WTC11 (cell line): ENCODE measurements at regions not wholly inside any gene's neighbourhood (a gene's known extent, or its start where the extent isn't known, plus 50 kb on each side); places are given as distances from the start of the nearest gene placed in this dataset.

Source experiments
- ATAC-seq: fragments of 200-7000 bp; cut with Tn5 transposase; 2 replicates; pipeline ENCODE4 v1.10.0; 2021; ENCODE audit warnings: mild to moderate bottlenecking, moderate library complexity
- CTCF ChIA-PET: fragments of 300-600 bp; sonication (Branson Sonifier 250); formaldehyde crosslinking; loops from one replicate; lab custom pipeline; 2021; ENCODE audit warnings: antibody characterized with exemption; lab: Charles Lee
- POLR2A ChIA-PET: fragments of 350-600 bp; sonication (Branson Sonifier 250); formaldehyde crosslinking; loops from one replicate; lab custom pipeline; 2021; ENCODE audit warnings: antibody characterized with exemption; lab: Charles Lee
- DNase-seq: peaks from one replicate; pipeline ENCODE4 v3.0.0; 2021; ENCODE audit warnings: low spot score
- H3K27ac Mint-ChIP-seq: 2 replicates; pipeline ENCODE4 v1.8.0; 2021; ENCODE audit warnings: mixed read lengths
- H3K27me3 Mint-ChIP-seq: 2 replicates; pipeline ENCODE4 v1.8.0; 2021; ENCODE audit warnings: low read depth, mild to moderate bottlenecking, moderate library complexity, mixed read lengths
- H3K36me3 Mint-ChIP-seq: 2 replicates; pipeline ENCODE4 v1.8.0; 2021; ENCODE audit warnings: mixed read lengths
- H3K4me1 Mint-ChIP-seq: 2 replicates; pipeline ENCODE4 v1.8.0; 2022; ENCODE audit warnings: mixed read lengths
- H3K4me3 Mint-ChIP-seq: 2 replicates; pipeline ENCODE4 v1.8.0; 2021; ENCODE audit warnings: mild to moderate bottlenecking, moderate library complexity, mixed read lengths
- H3K9me3 Mint-ChIP-seq: 2 replicates; pipeline ENCODE4 v1.8.0; 2021; ENCODE audit warnings: mixed read lengths
- ARID4B ChIP-seq: sonication (generic); formaldehyde crosslinking; IDR thresholded peaks from 2 replicates; pipeline ENCODE4 v1.8.0; 2023; ENCODE audit warnings: missing genetic modification reagents, mild to moderate bottlenecking, borderline replicate concordance
- CREM ChIP-seq: sonication (generic); formaldehyde crosslinking; IDR thresholded peaks from 2 replicates; pipeline ENCODE4 v1.8.1; 2022; ENCODE audit warnings: mild to moderate bottlenecking, missing genetic modification reagents, moderate library complexity
- E2F4 ChIP-seq: sonication (generic); formaldehyde crosslinking; IDR thresholded peaks from 2 replicates; pipeline ENCODE4 v1.8.1; 2022; ENCODE audit warnings: low read depth, mild to moderate bottlenecking, moderate library complexity, missing genetic modification reagents, borderline replicate concordance
- EMX1 ChIP-seq: fragments of 250-450 bp; sonication (Bioruptor Pico); IDR thresholded peaks from 2 replicates; pipeline ENCODE4 v1.8.0; 2021; ENCODE audit warnings: mild to moderate bottlenecking
- FOXK1 ChIP-seq: sonication (generic); formaldehyde crosslinking; IDR thresholded peaks from 2 replicates; pipeline ENCODE4 v1.8.0; 2022; ENCODE audit warnings: mild to moderate bottlenecking, moderate library complexity, missing genetic modification reagents
- GTF2I ChIP-seq: fragments of 250-450 bp; sonication (Bioruptor Pico); conservative IDR thresholded peaks from 2 replicates; pipeline ENCODE4 v1.4.0; 2021; ENCODE audit warnings: mild to moderate bottlenecking
- HMGA2 ChIP-seq: fragments of 250-450 bp; sonication (Bioruptor Pico); IDR thresholded peaks from 2 replicates; pipeline ENCODE4 v1.4.0; 2021; ENCODE audit warnings: mild to moderate bottlenecking, moderate library complexity
- NFE2L1 ChIP-seq: sonication (generic); formaldehyde crosslinking; IDR thresholded peaks from 2 replicates; pipeline ENCODE4 v1.8.1; 2023; ENCODE audit warnings: missing genetic modification reagents
- NR1H2 ChIP-seq: sonication (generic); formaldehyde crosslinking; IDR thresholded peaks from 2 replicates; pipeline ENCODE4 v1.9.0; 2021; ENCODE audit warnings: mild to moderate bottlenecking, moderate library complexity, missing genetic modification reagents
- RORB ChIP-seq: fragments of 250-450 bp; sonication (Bioruptor Pico); IDR thresholded peaks from 2 replicates; pipeline ENCODE4 v1.9.0; 2021; ENCODE audit warnings: mild to moderate bottlenecking
- SOX15 ChIP-seq: fragments of 250-450 bp; sonication (Bioruptor Pico); IDR thresholded peaks from 2 replicates; pipeline ENCODE4 v1.9.0; 2021; ENCODE audit warnings: mild to moderate bottlenecking
- SP1 ChIP-seq: sonication (generic); formaldehyde crosslinking; conservative IDR thresholded peaks from 2 replicates; pipeline ENCODE4 v1.8.1; 2022; ENCODE audit warnings: missing genetic modification reagents
- ZBTB43 ChIP-seq: sonication (generic); formaldehyde crosslinking; IDR thresholded peaks from 2 replicates; pipeline ENCODE4 v1.8.1; 2023; ENCODE audit warnings: mild to moderate bottlenecking, missing genetic modification reagents
- ZNF138 ChIP-seq: sonication (generic); formaldehyde crosslinking; conservative IDR thresholded peaks from 2 replicates; pipeline ENCODE4 v1.8.1; 2022; ENCODE audit warnings: mild to moderate bottlenecking, moderate library complexity, missing genetic modification reagents
- ZNF263 ChIP-seq: sonication (generic); formaldehyde crosslinking; IDR thresholded peaks from 2 replicates; pipeline ENCODE4 v1.8.1; 2022; ENCODE audit warnings: low read depth, mild to moderate bottlenecking, moderate library complexity, missing genetic modification reagents
- ZNF317 ChIP-seq: sonication (generic); formaldehyde crosslinking; IDR thresholded peaks from 2 replicates; pipeline ENCODE4 v1.8.1; 2023; ENCODE audit warnings: low read depth, mild to moderate bottlenecking, moderate library complexity, missing genetic modification reagents, borderline replicate concordance
- TF ChIP-seq, protein P1 (sequence below): sonication (generic); formaldehyde crosslinking; IDR thresholded peaks from 2 replicates; pipeline ENCODE4 v1.8.1; 2022; ENCODE audit warnings: low read depth, missing genetic modification reagents, borderline replicate concordance
- TF ChIP-seq, protein P2 (sequence below): sonication (generic); formaldehyde crosslinking; IDR thresholded peaks from 2 replicates; pipeline ENCODE4 v1.8.0; 2022; ENCODE audit warnings: mild to moderate bottlenecking, missing genetic modification reagents
- TF ChIP-seq, protein P3 (sequence below): sonication (generic); formaldehyde crosslinking; IDR thresholded peaks from 2 replicates; pipeline ENCODE4 v1.8.0; 2023; ENCODE audit warnings: missing genetic modification reagents
- TF ChIP-seq, protein P4 (sequence below): sonication (generic); formaldehyde crosslinking; IDR thresholded peaks from 2 replicates; pipeline ENCODE4 v1.8.0; 2022; ENCODE audit warnings: missing genetic modification reagents

- no peak overlapping the region for H3K27ac Mint-ChIP-seq
- DNase-seq (no peak), ATAC-seq (no peak)
- H3K36me3 Mint-ChIP-seq, result no peaks in the 10 kb centered on the region
- no peaks in the 10 kb centered on the region for H3K4me1 Mint-ChIP-seq
- ChIA-PET POLR2A (no interaction called here), CTCF (interaction anchor here (0.9 kb wide), 1 partner anchor 121 kb away, joined by 3 read pairs; no protein-coding TSS in a partner anchor)
- H3K27me3 Mint-ChIP-seq, result peaks cover 12% of the 10 kb centered on the region
- H3K9me3 Mint-ChIP-seq, result no peaks in the 10 kb centered on the region
- TF ChIP-seq, protein P1, sequence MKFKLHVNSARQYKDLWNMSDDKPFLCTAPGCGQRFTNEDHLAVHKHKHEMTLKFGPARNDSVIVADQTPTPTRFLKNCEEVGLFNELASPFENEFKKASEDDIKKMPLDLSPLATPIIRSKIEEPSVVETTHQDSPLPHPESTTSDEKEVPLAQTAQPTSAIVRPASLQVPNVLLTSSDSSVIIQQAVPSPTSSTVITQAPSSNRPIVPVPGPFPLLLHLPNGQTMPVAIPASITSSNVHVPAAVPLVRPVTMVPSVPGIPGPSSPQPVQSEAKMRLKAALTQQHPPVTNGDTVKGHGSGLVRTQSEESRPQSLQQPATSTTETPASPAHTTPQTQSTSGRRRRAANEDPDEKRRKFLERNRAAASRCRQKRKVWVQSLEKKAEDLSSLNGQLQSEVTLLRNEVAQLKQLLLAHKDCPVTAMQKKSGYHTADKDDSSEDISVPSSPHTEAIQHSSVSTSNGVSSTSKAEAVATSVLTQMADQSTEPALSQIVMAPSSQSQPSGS (CRISPR knock-in tag), result no peak
- TF ChIP-seq, protein P2, sequence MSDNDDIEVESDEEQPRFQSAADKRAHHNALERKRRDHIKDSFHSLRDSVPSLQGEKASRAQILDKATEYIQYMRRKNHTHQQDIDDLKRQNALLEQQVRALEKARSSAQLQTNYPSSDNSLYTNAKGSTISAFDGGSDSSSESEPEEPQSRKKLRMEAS (CRISPR knock-in tag), result no peak
- no peak for TF ChIP-seq ZBTB43
- TF ChIP-seq CREM, result no peak
- no peak for TF ChIP-seq ZNF263 (CRISPR knock-in tag)
- no peak for TF ChIP-seq E2F4
- no peak for TF ChIP-seq NR1H2
- no peak for TF ChIP-seq RORB (CRISPR knock-in tag)
- TF ChIP-seq NFE2L1 (CRISPR knock-in tag), result no peak
- no peak for TF ChIP-seq SOX15 (CRISPR knock-in tag)
- no peak overlapping the region for H3K4me3 Mint-ChIP-seq
Measured at GRCh38 chr14:21875791-21876190, 202.2 kb upstream of the OR4E1 start.

DNA sequence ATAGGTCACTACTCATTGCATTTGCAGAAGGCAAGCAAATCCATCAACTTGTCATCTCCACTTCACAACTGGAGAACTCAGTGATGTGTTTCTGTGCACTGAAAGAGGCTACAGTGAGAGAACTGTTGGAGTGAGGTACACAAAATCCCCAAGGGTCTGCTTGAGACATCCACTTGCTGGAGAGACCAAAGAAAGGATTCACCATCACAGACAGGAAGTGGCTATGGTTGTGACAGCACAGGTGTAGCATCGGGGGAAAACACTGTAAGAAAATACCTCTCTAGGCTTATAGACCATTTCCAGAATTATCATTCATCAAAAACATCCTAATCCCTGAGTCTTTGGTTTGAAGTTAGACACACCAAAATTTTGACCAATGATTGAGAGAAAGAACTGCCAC lies 201.3 kb upstream of the OR4E1 start:
- no peaks in the 10 kb centered on the region for H3K4me1 Mint-ChIP-seq
- peaks cover 4% of the 10 kb centered on the region for H3K9me3 Mint-ChIP-seq
- ChIA-PET CTCF (interaction anchor here (0.9 to 1.6 kb wide), 2 partner anchors 23 to 122 kb away, joined by 3 to 4 read pairs; no protein-coding TSS in a partner anchor), POLR2A (no interaction called here)
- ATAC-seq, result no peak
- no peaks in the 10 kb centered on the region for H3K36me3 Mint-ChIP-seq
- H3K4me3 Mint-ChIP-seq, result no peak overlapping the region
- H3K27ac Mint-ChIP-seq, result no peak overlapping the region
- peaks cover 16% of the 10 kb centered on the region for H3K27me3 Mint-ChIP-seq
- no peak for DNase-seq
- no peak for TF ChIP-seq RORB (CRISPR knock-in tag)
- TF ChIP-seq GTF2I, result no peak
- TF ChIP-seq SP1 (CRISPR knock-in tag), result no peak
- no peak for TF ChIP-seq ARID4B (CRISPR knock-in tag)
- TF ChIP-seq ZNF317 (CRISPR knock-in tag), result no peak
- no peak for TF ChIP-seq FOXK1 (CRISPR knock-in tag)
- TF ChIP-seq, protein P3, sequence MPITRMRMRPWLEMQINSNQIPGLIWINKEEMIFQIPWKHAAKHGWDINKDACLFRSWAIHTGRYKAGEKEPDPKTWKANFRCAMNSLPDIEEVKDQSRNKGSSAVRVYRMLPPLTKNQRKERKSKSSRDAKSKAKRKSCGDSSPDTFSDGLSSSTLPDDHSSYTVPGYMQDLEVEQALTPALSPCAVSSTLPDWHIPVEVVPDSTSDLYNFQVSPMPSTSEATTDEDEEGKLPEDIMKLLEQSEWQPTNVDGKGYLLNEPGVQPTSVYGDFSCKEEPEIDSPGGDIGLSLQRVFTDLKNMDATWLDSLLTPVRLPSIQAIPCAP (CRISPR knock-in tag), result no peak
- TF ChIP-seq ZNF138, result no peak
- no peak for TF ChIP-seq HMGA2 (CRISPR knock-in tag)
- TF ChIP-seq ZNF263 (CRISPR knock-in tag), result no peak
- TF ChIP-seq SOX15 (CRISPR knock-in tag), result no peak
- TF ChIP-seq EMX1 (CRISPR knock-in tag), result no peak
- TF ChIP-seq, protein P4, sequence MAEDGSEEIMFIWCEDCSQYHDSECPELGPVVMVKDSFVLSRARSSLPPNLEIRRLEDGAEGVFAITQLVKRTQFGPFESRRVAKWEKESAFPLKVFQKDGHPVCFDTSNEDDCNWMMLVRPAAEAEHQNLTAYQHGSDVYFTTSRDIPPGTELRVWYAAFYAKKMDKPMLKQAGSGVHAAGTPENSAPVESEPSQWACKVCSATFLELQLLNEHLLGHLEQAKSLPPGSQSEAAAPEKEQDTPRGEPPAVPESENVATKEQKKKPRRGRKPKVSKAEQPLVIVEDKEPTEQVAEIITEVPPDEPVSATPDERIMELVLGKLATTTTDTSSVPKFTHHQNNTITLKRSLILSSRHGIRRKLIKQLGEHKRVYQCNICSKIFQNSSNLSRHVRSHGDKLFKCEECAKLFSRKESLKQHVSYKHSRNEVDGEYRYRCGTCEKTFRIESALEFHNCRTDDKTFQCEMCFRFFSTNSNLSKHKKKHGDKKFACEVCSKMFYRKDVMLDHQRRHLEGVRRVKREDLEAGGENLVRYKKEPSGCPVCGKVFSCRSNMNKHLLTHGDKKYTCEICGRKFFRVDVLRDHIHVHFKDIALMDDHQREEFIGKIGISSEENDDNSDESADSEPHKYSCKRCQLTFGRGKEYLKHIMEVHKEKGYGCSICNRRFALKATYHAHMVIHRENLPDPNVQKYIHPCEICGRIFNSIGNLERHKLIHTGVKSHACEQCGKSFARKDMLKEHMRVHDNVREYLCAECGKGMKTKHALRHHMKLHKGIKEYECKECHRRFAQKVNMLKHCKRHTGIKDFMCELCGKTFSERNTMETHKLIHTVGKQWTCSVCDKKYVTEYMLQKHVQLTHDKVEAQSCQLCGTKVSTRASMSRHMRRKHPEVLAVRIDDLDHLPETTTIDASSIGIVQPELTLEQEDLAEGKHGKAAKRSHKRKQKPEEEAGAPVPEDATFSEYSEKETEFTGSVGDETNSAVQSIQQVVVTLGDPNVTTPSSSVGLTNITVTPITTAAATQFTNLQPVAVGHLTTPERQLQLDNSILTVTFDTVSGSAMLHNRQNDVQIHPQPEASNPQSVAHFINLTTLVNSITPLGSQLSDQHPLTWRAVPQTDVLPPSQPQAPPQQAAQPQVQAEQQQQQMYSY (CRISPR knock-in tag), result no peak
- TF ChIP-seq E2F4, result no peak
